K562 (cell line): ENCODE measurements at regions not wholly inside any gene's neighbourhood (a gene's known extent, or its start where the extent isn't known, plus 50 kb on each side); places are given as distances from the start of the nearest gene placed in this dataset.

Experiments used
- ATAC-seq: fragments of 200-7000 bp; cut with Tn5 transposase; 3 replicates; pipeline ENCODE4 v1.9.1; 2020; ENCODE audit warnings: moderate library complexity
- BruUV-seq: library from RNA; stranded (reverse); fragments of 400-500 nt; replicated peaks from 2 replicates; lab custom pipeline; 2021; lab: Mats Ljungman, UMichigan
- CTCF ChIA-PET: fragments of 300-600 bp; formaldehyde crosslinking; extraction: SDS; loops from one replicate; lab custom pipeline; 2021; ENCODE audit warnings: low intra/inter-chr PET ratio; lab: Yijun Ruan, JAX
- POLR2A ChIA-PET: fragments of 300-600, 350-650 bp; sonication (Branson Sonifier 250); formaldehyde crosslinking; extraction: SDS; loops from one replicate; lab custom pipeline; 2021; ENCODE audit warnings: antibody characterized with exemption, inconsistent platforms; lab: Yijun Ruan, JAX
- DNase-seq, 4 experiments: peaks; one replicate each; pipeline versions ENCODE4 v3.0.0 to v3.0.0-alpha.2; 2011 to 2018; ENCODE audit warnings: low spot score in 3 of 4, mixed read lengths in 3 of 4; ENCODE audit errors: extremely low read depth in 1 of 4
- FAIRE-seq: peaks from 2 replicates; lab custom pipeline; 2011; peaks lifted over from hg19 to GRCh38; lab: Jason Lieb, UNC
- H2AFZ ChIP-seq: 2 replicates; pipeline ENCODE4 v1.6.0; 2011; ENCODE audit warnings: low read depth, low read length, control low read depth, inconsistent platforms
- H3K27ac ChIP-seq: fragments of 200-600 bp; 3 replicates; pipeline ENCODE4 v1.8.0; 2011; ENCODE audit warnings: low read depth, mild to moderate bottlenecking, control low read depth, inconsistent platforms, low read length, moderate library complexity, mixed read lengths; ENCODE audit errors: extremely low read depth
- H3K27me3 ChIP-seq, 2 experiments: fragments of 300-600 bp in 1 of 2; 2 replicates in 1 of 2; 3 replicates in 1 of 2; pipeline versions ENCODE4 v1.6.0 to v1.8.0; 2011; ENCODE audit warnings: inconsistent platforms in 2 of 2, low read length in 2 of 2, mild to moderate bottlenecking in 1 of 2, mixed read lengths in 1 of 2, moderate library complexity in 1 of 2; ENCODE audit not compliant: control insufficient read depth in 2 of 2, insufficient read depth in 2 of 2
- H3K36me3 ChIP-seq: fragments of 300-600 bp; 3 replicates; pipeline ENCODE4 v1.8.0; 2011; ENCODE audit warnings: mild to moderate bottlenecking, low read length, inconsistent platforms; ENCODE audit not compliant: control insufficient read depth, insufficient read depth
- H3K4me1 ChIP-seq, 2 experiments: fragments of 200-600 bp in 1 of 2; replicated peaks in 1 of 2; 2 replicates in 1 of 2; 3 replicates in 1 of 2; pipeline versions ENCODE4 v1.5.1 to v1.8.0; 2011; ENCODE audit warnings: inconsistent platforms in 2 of 2, low read length in 2 of 2, mild to moderate bottlenecking in 1 of 2, mixed read lengths in 1 of 2, moderate library complexity in 1 of 2; ENCODE audit not compliant: control insufficient read depth in 2 of 2, insufficient read depth in 2 of 2
- H3K4me2 ChIP-seq: 2 replicates; pipeline ENCODE4 v1.6.1; 2011; ENCODE audit warnings: low read length, control low read depth, inconsistent platforms, mixed read lengths; ENCODE audit not compliant: insufficient read depth
- H3K4me3 ChIP-seq: fragments of 200-600 bp; sonication (generic), shearing (Covaris generic); 2 replicates; pipeline ENCODE4 v1.5.1; 2016; ENCODE audit warnings: control low read depth, inconsistent platforms
- H3K79me2 ChIP-seq: fragments of 200-600 bp; 3 replicates; pipeline ENCODE4 v1.8.0; 2011; ENCODE audit warnings: low read length, inconsistent platforms; ENCODE audit not compliant: control insufficient read depth, insufficient read depth
- H3K9ac ChIP-seq, 2 experiments: 2 replicates each; pipeline versions ENCODE4 v1.6.0 to v1.6.1; 2011; ENCODE audit warnings: low read depth in 2 of 2, low read length in 2 of 2, control low read depth in 1 of 2, inconsistent platforms in 1 of 2, mild to moderate bottlenecking in 1 of 2, mixed read lengths in 1 of 2; ENCODE audit not compliant: insufficient read depth in 1 of 2
- H3K9me1 ChIP-seq: one replicate; pipeline ENCODE4 v1.6.0; 2011; ENCODE audit warnings: inconsistent platforms, mild to moderate bottlenecking, low read length, moderate library complexity; ENCODE audit not compliant: control insufficient read depth, insufficient read depth
- H3K9me3 ChIP-seq: replicated peaks from 2 replicates; pipeline ENCODE4 v1.5.1; 2011; ENCODE audit warnings: low read depth, low read length, inconsistent platforms; ENCODE audit not compliant: control insufficient read depth, insufficient read depth
- H4K20me1 ChIP-seq: replicated peaks from 2 replicates; pipeline ENCODE4 v1.6.1; 2011; ENCODE audit warnings: low read length, inconsistent platforms, mixed read lengths; ENCODE audit not compliant: control insufficient read depth, insufficient read depth
- C11orf30 ChIP-seq: fragments of 450-650 bp; IDR thresholded peaks from 2 replicates; pipeline ENCODE4 v1.6.1; 2016; ENCODE audit warnings: low read depth, mild to moderate bottlenecking
- DEAF1 ChIP-seq: fragments of 450-650 bp; formaldehyde crosslinking; IDR thresholded peaks from 2 replicates; pipeline ENCODE4 v1.4.0; 2020; ENCODE audit warnings: mild to moderate bottlenecking, moderate library complexity
- KAT2B ChIP-seq: IDR thresholded peaks from one replicate; pipeline ENCODE4 v1.6.1; 2012; ENCODE audit warnings: low read depth, mild to moderate bottlenecking, control low read depth, inconsistent platforms, low read length, moderate library complexity
- MYNN ChIP-seq, 2 experiments: sonication (generic); formaldehyde crosslinking in 1 of 2; IDR thresholded peaks; 2 replicates each; pipeline versions ENCODE4 v1.5.0 to v1.6.1; 2016 to 2020; ENCODE audit warnings: antibody characterized with exemption in 1 of 2, missing genetic modification reagents in 1 of 2
- TBL1XR1 ChIP-seq, 2 experiments: IDR thresholded peaks; 2 replicates each; pipeline ENCODE4 v1.6.1; 2012; ENCODE audit warnings: improper control_type of control experiment in 2 of 2, low read length in 2 of 2, mild to moderate bottlenecking in 1 of 2
- ZBTB43 ChIP-seq: sonication (generic); formaldehyde crosslinking; IDR thresholded peaks from 2 replicates; pipeline ENCODE4 v1.8.0; 2023; ENCODE audit warnings: mild to moderate bottlenecking, missing genetic modification reagents
- ZNF316 ChIP-seq: fragments of 450-650 bp; IDR thresholded peaks from 2 replicates; pipeline ENCODE4 v1.6.1; 2016
- WGBS: fragments of 100-300 bp; shearing (Covaris generic); methylation state at CpG from one replicate; pipeline ENCODE4 v1.1.6; 2016; ENCODE audit warnings: low coverage, mixed read lengths; ENCODE audit not compliant: insufficient coverage; ENCODE audit errors: missing lambda C conversion rate; 5-methylcytosine and 5-hydroxymethylcytosine counted together
- in situ Hi-C: fragments of 300-500 bp; cut with MboI; formaldehyde crosslinking; loops from 4 replicates; pipeline ENCODE4 v1.15.0; 2018; ENCODE audit warnings: inconsistent platforms, mixed read lengths
- intact Hi-C: fragments of 100-400 bp; cut with micrococcal nuclease; formaldehyde crosslinking; loops from 2 replicates; pipeline ENCODE4 v1.14.2; 2022
- TF ChIP-seq, protein P1 (sequence below): fragments of 250-450 bp; sonication (Bioruptor Pico); IDR thresholded peaks from 2 replicates; pipeline ENCODE4 v1.8.0; 2022; ENCODE audit warnings: moderate library complexity, mild to moderate bottlenecking, inconsistent platforms

- no peak for TF ChIP-seq ZBTB43
- TF ChIP-seq, protein P1, sequence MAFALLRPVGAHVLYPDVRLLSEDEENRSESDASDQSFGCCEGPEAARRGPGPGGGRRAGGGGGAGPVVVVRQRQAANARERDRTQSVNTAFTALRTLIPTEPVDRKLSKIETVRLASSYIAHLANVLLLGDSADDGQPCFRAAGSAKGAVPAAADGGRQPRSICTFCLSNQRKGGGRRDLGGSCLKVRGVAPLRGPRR (CRISPR knock-in tag), result no peak
- peak; percentile 63 for TF ChIP-seq DEAF1 (CRISPR knock-in tag)
- TF ChIP-seq TBL1XR1 (IDR thresholded peaks at IDR 0.05; ENCODE audit: low read length in 2 of 2), result no peak
These were observed 120.5 kb upstream of the CHD6 start (continued) for GRCh38 chr20:41738604-41739206.

- no peaks in the 10 kb centered on the region for H3K9me1 ChIP-seq
- in situ Hi-C loops, result no loop called here
- TF ChIP-seq ZNF316 (peak; percentile 69), KAT2B (no peak), MYNN (IDR thresholded peaks at IDR 0.05) (no peak), MYNN (CRISPR knock-in tag; IDR thresholded peaks at IDR 0.05) (no peak), C11orf30 (peak; percentile 42; the same call in 1 of the 2 replicates)
- TF ChIP-seq, all 486 proteins: peak for 2
- H3K27ac ChIP-seq, result no peak overlapping the region
- no peak overlapping the region for H3K4me3 ChIP-seq
- no TSS peak for BruUV-seq
- H3K4me1 ChIP-seq, result no peaks in the 10 kb centered on the region; a peak in 1 of 5 replicates
- H4K20me1 ChIP-seq, result no peaks in the 10 kb centered on the region
- H3K9ac ChIP-seq, result no peak overlapping the region
- intact Hi-C loops, result loop anchor here (5.0 kb wide), 2 partner anchors 156 to 394 kb away; partner anchors contain the start of gene LPIN3
- FAIRE-seq (no peak), DNase-seq (no peak), ATAC-seq (no peak)
- ChIA-PET CTCF (no interaction called here), POLR2A (no interaction called here)
- H3K79me2 ChIP-seq, result no peaks in the 10 kb centered on the region
- WGBS, result 74% methylated on average over 3 of the region's 3 CpGs
- peaks cover 4% of the 10 kb centered on the region; the same call in 1 of the 2 replicates for H3K9me3 ChIP-seq
- no peaks in the 10 kb centered on the region for H3K36me3 ChIP-seq
- H2AFZ ChIP-seq, result no peak overlapping the region
- H3K27me3 ChIP-seq, result no peaks in the 10 kb centered on the region
- no peak overlapping the region for H3K4me2 ChIP-seq
These were observed 117.8 kb upstream of the CHD6 start for GRCh38 chr20:41735949-41736348.
